Transverse colon (tissue), 3 donors: ENCODE measurements at regions not wholly inside any gene's neighbourhood (a gene's known extent, or its start where the extent isn't known, plus 50 kb on each side); places are given as distances from the start of the nearest gene placed in this dataset.

Experiments used
- POLR2A ChIP-seq: fragments of 450-650 bp; IDR thresholded peaks from one replicate; pipeline ENCODE4 v1.6.1; 2016; ENCODE audit warnings: antibody characterized with exemption, mild to moderate bottlenecking, moderate library complexity
- TF ChIP-seq, protein P1 (sequence below), 5 experiments: fragments of 200-600 bp in 3 of 5; fragments of 450-650 bp in 2 of 5; sonication (generic) in 3 of 5; IDR thresholded peaks; 1 replicate in 2 of 5; 2 replicates in 3 of 5; pipeline ENCODE4 v1.5.1; 2016 to 2017; ENCODE audit warnings: antibody characterized with exemption in 5 of 5, inconsistent platforms in 3 of 5, mild to moderate bottlenecking in 2 of 5, moderate library complexity in 1 of 5

DNA sequence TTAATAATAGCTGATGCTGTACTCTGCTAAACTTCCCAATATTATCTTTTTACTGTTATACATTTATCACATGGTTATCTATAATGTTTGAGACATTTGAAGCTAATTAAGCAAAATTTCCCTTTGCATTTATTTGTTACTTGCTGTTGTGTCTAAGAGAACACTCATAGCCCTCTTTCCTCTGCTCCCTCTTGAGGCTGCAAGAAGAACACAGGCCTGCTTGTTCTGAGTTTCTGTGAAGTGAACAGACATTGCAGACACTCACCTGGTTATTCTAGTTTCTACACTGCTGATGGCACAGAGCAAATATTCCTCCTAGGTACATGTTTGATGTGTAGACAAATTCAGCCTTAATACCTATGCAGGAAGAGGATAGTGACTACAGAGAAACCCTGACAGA lies 367.8 kb downstream of the GASK1B start:
- TF ChIP-seq, protein P1, sequence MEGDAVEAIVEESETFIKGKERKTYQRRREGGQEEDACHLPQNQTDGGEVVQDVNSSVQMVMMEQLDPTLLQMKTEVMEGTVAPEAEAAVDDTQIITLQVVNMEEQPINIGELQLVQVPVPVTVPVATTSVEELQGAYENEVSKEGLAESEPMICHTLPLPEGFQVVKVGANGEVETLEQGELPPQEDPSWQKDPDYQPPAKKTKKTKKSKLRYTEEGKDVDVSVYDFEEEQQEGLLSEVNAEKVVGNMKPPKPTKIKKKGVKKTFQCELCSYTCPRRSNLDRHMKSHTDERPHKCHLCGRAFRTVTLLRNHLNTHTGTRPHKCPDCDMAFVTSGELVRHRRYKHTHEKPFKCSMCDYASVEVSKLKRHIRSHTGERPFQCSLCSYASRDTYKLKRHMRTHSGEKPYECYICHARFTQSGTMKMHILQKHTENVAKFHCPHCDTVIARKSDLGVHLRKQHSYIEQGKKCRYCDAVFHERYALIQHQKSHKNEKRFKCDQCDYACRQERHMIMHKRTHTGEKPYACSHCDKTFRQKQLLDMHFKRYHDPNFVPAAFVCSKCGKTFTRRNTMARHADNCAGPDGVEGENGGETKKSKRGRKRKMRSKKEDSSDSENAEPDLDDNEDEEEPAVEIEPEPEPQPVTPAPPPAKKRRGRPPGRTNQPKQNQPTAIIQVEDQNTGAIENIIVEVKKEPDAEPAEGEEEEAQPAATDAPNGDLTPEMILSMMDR (IDR thresholded peaks at IDR 0.05), result peak in 4 of 5 experiments; percentile 12 to 31 (median 25)
- no peak for TF ChIP-seq POLR2A
